HUES64 (cell line): ENCODE measurements at regions not wholly inside any gene's neighbourhood (a gene's known extent, or its start where the extent isn't known, plus 50 kb on each side); places are given as distances from the start of the nearest gene placed in this dataset.

Experiments used
- H3K27ac ChIP-seq: 2 replicates; pipeline ENCODE4 v1.7.0; 2013; ENCODE audit warnings: low read depth, low read length, inconsistent platforms
- H3K27me3 ChIP-seq: 2 replicates; pipeline ENCODE4 v1.6.1; 2013; ENCODE audit warnings: mild to moderate bottlenecking, low read length; ENCODE audit not compliant: insufficient read depth
- H3K36me3 ChIP-seq: 2 replicates; pipeline ENCODE4 v1.6.1; 2013; ENCODE audit warnings: mild to moderate bottlenecking, low read length; ENCODE audit not compliant: insufficient read depth
- H3K4me1 ChIP-seq: 2 replicates; pipeline ENCODE4 v1.6.1; 2013; ENCODE audit warnings: mild to moderate bottlenecking, low read length, moderate library complexity; ENCODE audit not compliant: insufficient read depth
- H3K4me3 ChIP-seq: 2 replicates; pipeline ENCODE4 v1.5.1; 2013; ENCODE audit warnings: mild to moderate bottlenecking, low read length, moderate library complexity
- H3K9ac ChIP-seq: 2 replicates; pipeline ENCODE4 v1.6.1; 2013; ENCODE audit warnings: mild to moderate bottlenecking, low read depth, low read length
- H3K9me3 ChIP-seq: 2 replicates; pipeline ENCODE4 v1.6.1; 2013; ENCODE audit warnings: low read depth, low read length; ENCODE audit not compliant: insufficient read depth
- WGBS: fragments of 150-250, 120-280 bp; methylation state at CpG from one replicate; pipeline ENCODE4 v1.1.7; 2013; ENCODE audit warnings: missing lambda C conversion rate; 5-methylcytosine and 5-hydroxymethylcytosine counted together

DNA sequence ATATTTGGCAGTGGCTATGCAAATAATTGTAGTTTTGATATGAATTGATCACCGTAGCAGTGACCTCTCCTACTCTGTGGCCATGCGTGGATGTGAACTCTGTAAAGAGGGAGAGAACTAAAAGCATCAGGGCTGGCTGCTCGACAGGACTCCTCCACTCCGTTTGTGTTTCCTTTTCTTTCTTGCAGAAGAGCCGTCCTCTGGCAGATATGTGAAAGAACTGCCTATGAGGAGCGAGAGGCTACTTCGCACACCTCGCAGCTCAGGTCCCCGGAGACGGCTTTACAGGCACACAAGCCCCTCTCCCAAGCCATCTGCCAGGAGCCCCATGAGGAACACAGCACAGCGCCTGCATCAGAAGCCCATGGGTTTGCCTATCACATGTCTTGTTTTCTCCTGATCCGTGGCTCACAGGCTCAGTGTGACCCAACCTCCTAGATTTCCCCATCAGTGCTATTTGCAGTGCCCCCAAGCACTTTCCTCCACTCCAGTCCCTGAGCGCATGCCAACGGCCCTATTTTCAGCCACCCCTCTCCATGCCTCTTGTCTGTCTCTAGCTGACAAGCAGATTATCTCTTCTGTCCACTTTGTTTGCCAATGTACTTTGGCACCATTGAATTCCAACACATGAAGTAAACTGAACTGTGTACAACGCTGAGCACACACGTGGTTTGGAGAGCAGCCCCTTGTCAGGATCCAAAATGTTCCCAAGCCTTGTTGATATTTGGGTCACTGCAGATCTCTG lies 164.3 kb upstream of the AKR1E2 start:
- H3K27me3 ChIP-seq: no peaks in the 10 kb centered on the region
- whole genome bisulfite sequencing: 89% methylated on average over 16 of the region's 16 CpGs
- H3K9ac ChIP-seq: no peak overlapping the region
- no peaks in the 10 kb centered on the region for H3K9me3 ChIP-seq
- H3K27ac ChIP-seq: no peak overlapping the region
- H3K4me3 ChIP-seq: no peak overlapping the region
- peaks cover 10% of the 10 kb centered on the region; the same call in 1 of the 2 replicates for H3K4me1 ChIP-seq
- no peaks in the 10 kb centered on the region for H3K36me3 ChIP-seq

- Histone ChIP-seq H3K4me3 (no peak overlapping the region), H3K9me3 (no peaks in the 10 kb centered on the region), H3K4me1 (peaks cover 14% of the 10 kb centered on the region; the same call in 1 of the 2 replicates), H3K9ac (no peak overlapping the region), H3K36me3 (no peaks in the 10 kb centered on the region), H3K27me3 (no peaks in the 10 kb centered on the region), H3K27ac (no peak overlapping the region)
- 90% methylated on average over 8 of the region's 8 CpGs for WGBS
Observed at GRCh38 chr10:4658777-4659176, 167.2 kb upstream of the AKR1E2 start.

DNA sequence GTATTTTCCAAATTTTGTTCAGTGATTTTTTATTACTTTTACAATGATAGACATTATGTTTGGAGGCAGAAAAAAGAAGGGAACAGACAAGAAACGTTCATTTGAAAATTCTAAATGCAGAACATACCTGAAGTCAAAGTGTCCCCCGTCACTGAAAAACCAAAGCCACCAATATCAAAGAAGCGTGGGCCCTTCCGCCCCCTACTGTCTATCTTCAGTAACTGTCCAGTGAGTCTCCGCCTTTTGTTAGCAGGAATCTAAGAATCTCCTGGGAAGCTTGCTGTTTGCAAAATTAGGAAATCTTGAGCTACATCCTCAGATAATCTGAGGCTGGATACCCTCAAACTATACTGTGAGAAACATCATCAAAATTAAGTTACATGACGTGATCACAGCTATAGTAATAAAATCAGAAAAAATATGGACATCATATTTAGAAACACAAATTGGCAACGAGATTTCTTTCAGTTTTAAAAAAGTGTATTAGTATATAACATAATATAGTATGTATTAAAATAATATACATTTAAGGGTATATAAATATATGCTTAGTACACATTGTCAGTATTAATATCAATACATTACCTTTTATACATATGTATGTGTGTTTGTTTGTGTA lies 169.3 kb upstream of the AKR1E2 start:
- Histone ChIP-seq H3K27me3 (no peaks in the 10 kb centered on the region), H3K4me3 (no peak overlapping the region), H3K4me1 (peaks cover 10% of the 10 kb centered on the region; the same call in 1 of the 2 replicates), H3K9me3 (no peaks in the 10 kb centered on the region), H3K27ac (no peak overlapping the region), H3K36me3 (no peaks in the 10 kb centered on the region), H3K9ac (no peak overlapping the region)
- WGBS: 8% methylated on average over 5 of the region's 7 CpGs

GRCh38 chr10:4655879-4656278 lies 170.1 kb upstream of the AKR1E2 start:
- WGBS: 96% methylated on average over 4 of the region's 5 CpGs
- no peak overlapping the region for H3K9ac ChIP-seq
- no peak overlapping the region for H3K4me3 ChIP-seq
- no peaks in the 10 kb centered on the region for H3K36me3 ChIP-seq
- no peaks in the 10 kb centered on the region for H3K27me3 ChIP-seq
- H3K9me3 ChIP-seq: no peaks in the 10 kb centered on the region
- H3K4me1 ChIP-seq: peaks cover 10% of the 10 kb centered on the region; the same call in 1 of the 2 replicates
- H3K27ac ChIP-seq: no peak overlapping the region

DNA sequence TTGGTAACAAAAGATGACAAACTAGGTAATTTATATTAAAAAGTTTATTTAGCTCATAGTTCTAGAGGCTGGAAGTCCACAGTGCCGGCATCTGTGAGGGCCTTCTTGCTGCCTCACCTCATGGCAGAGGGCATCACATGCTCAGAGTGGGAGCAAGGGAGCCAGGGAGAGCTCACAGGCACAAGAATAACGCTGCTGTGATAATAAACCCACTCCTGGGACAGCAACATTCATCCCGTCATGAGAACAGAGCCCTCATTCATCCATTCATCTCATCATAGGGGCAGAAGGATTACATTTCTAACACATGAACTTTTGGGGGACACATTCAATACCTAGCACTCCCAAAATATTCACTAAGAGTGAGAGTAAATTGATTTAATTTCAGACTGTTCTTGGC lies 170.6 kb upstream of the AKR1E2 start:
- Histone ChIP-seq H3K9ac (no peak overlapping the region), H3K27me3 (no peaks in the 10 kb centered on the region), H3K4me1 (peaks cover 10% of the 10 kb centered on the region; the same call in 1 of the 2 replicates), H3K4me3 (no peak overlapping the region), H3K27ac (no peak overlapping the region), H3K36me3 (no peaks in the 10 kb centered on the region), H3K9me3 (no peaks in the 10 kb centered on the region)
- 91% methylated on average over 3 of the region's 3 CpGs for WGBS

- peaks cover 10% of the 10 kb centered on the region; the same call in 1 of the 2 replicates for H3K4me1 ChIP-seq
- no peak overlapping the region for H3K9ac ChIP-seq
- H3K27me3 ChIP-seq: no peaks in the 10 kb centered on the region
- no peaks in the 10 kb centered on the region for H3K9me3 ChIP-seq
- H3K27ac ChIP-seq: no peak overlapping the region
- no peak overlapping the region for H3K4me3 ChIP-seq
- H3K36me3 ChIP-seq: no peaks in the 10 kb centered on the region
- WGBS: no CpG with 5 or more reads among the region's 2 CpGs
Observed at GRCh38 chr10:4654496-4654895, 171.5 kb upstream of the AKR1E2 start.

DNA sequence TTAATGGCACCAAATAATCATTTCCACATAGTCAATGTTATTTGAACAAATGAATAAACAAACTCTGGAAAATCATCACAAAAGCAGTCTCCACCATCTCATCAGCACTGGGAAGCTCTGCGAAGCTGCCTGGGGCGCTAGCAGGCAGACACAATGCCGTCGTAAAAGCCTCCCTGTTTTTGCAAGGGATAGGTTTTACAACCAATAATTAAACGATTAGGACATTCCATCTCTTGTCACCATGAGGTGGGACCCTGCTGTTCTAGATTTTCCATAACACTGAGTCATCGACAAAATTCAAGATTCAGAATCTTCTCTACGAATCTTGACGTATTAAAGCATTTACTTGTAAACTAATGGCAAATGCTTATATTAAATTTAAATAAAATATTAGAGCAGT lies 172.8 kb upstream of the AKR1E2 start:
- WGBS: 23% methylated on average over 7 of the region's 8 CpGs
- Histone ChIP-seq H3K36me3 (no peaks in the 10 kb centered on the region), H3K9ac (no peak overlapping the region), H3K4me3 (no peak overlapping the region), H3K27ac (no peak overlapping the region), H3K9me3 (no peaks in the 10 kb centered on the region), H3K4me1 (peaks cover 10% of the 10 kb centered on the region; the same call in 1 of the 2 replicates), H3K27me3 (no peaks in the 10 kb centered on the region)

DNA sequence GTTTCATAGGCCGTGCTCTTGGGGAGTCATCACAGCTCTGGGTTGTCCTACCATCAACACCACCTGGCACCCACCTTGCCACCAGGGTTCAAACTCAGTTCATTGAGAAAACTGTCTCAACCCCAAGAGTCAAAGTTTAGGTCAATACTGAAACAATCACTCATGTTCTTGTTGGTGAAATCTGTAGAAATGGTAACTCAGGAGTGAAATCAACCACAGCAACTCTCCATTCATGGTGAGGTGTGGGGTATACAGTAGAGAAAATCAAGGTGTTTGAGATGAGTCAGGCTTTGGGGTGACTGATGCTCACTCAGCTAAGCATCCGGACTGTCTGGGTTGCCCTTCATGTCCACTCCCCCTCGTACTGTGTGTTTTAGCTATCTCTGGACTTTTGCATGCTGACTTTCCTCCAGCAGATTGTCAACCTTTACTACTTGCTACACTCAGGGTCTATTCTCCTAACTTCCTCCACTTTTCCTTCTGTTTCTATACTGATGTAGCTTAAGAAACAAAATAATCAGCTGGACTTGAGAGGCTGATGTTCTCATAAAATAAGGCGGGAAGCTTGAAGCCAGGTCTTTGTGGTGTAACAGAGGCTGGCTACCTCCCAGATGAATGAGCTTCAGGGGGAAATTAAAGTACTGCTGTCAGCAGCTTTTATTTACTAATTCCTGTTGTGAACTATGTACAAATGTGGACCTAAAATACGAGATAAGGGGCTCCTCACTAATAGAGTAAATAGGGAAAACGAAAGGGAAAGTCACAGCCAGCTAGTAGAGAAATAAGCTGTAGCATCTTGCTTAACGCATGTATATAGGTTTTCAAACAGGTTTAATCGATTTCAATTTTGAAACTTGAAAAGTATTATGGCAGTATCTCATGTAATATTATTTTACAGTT lies 173.6 kb upstream of the AKR1E2 start:
- H3K27me3 ChIP-seq: no peaks in the 10 kb centered on the region
- no peaks in the 10 kb centered on the region for H3K9me3 ChIP-seq
- no peak overlapping the region for H3K4me3 ChIP-seq
- no peak overlapping the region for H3K9ac ChIP-seq
- WGBS: 87% methylated on average over 8 of the region's 8 CpGs
- H3K27ac ChIP-seq: no peak overlapping the region
- H3K4me1 ChIP-seq: peaks cover 10% of the 10 kb centered on the region; the same call in 1 of the 2 replicates
- H3K36me3 ChIP-seq: no peaks in the 10 kb centered on the region

DNA sequence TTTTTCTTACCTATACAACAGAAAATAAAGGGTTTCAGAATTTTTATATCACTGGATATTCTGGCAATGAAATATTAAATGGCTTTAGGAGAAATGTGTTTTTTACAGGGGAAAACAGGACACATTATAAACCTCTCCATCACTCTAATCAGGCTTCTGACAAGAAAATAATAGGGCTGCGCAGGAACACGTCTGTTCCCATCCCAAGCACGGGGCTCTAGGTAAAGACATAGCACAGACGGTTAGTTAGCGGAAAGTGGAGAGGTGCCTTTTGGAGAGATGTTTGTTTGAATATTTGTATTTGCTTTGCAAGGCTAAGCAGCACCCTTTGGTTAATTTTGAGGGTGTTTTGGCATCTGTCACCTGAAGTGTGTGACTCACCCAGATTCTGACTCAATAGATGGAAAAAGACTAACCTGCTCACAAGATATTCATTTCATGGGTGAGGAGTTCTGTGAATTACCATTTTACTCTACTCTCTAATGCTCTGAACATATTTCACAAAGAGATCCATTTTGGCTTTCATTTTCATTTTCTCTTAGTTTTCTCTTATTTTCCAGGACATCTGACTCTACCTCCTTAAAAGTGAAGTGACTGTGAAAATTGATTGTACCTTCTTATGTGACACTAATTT lies 174.5 kb upstream of the AKR1E2 start:
- H3K9ac ChIP-seq: no peak overlapping the region
- no peaks in the 10 kb centered on the region for H3K36me3 ChIP-seq
- H3K4me1 ChIP-seq: peaks cover 10% of the 10 kb centered on the region; the same call in 1 of the 2 replicates
- H3K4me3 ChIP-seq: no peak overlapping the region
- no peaks in the 10 kb centered on the region for H3K27me3 ChIP-seq
- H3K27ac ChIP-seq: no peak overlapping the region
- H3K9me3 ChIP-seq: no peaks in the 10 kb centered on the region
- 96% methylated on average over 5 of the region's 5 CpGs for WGBS

- Histone ChIP-seq H3K27me3 (no peaks in the 10 kb centered on the region), H3K9ac (no peak overlapping the region), H3K27ac (no peak overlapping the region), H3K4me1 (peaks cover 10% of the 10 kb centered on the region; the same call in 1 of the 2 replicates), H3K36me3 (no peaks in the 10 kb centered on the region), H3K9me3 (no peaks in the 10 kb centered on the region), H3K4me3 (no peak overlapping the region)
- WGBS: 94% methylated on average over 6 of the region's 6 CpGs
Observed at GRCh38 chr10:4650582-4650981, 175.4 kb upstream of the AKR1E2 start.
